HCT116 (cell line): ENCODE measurements at regions not wholly inside any gene's neighbourhood (a gene's known extent, or its start where the extent isn't known, plus 50 kb on each side); places are given as distances from the start of the nearest gene placed in this dataset.

Experiments used
- ATAC-seq: fragments of 200-7000 bp; cut with Tn5 transposase; 2 replicates; pipeline ENCODE4 v1.9.1; 2020; ENCODE audit warnings: mild to moderate bottlenecking, moderate library complexity
- BruUV-seq: library from RNA; stranded (reverse); fragments of 400-500 nt; replicated peaks from 2 replicates; lab custom pipeline; 2021; lab: Mats Ljungman, UMichigan
- CTCF ChIA-PET: fragments of 300-600 bp; sonication (Branson Sonifier 250); formaldehyde crosslinking; loops from one replicate; lab custom pipeline; 2021; ENCODE audit warnings: antibody characterized with exemption; lab: Charles Lee
- POLR2A ChIA-PET: fragments of 300-600, 350-600 bp; sonication (Branson Sonifier 250); formaldehyde crosslinking; loops from one replicate; lab custom pipeline; 2021; ENCODE audit warnings: antibody characterized with exemption; lab: Charles Lee
- RAD21 ChIA-PET, 2 experiments: fragments of 300-600 bp; sonication (Branson Sonifier 250); formaldehyde crosslinking; loops; one replicate each; lab custom pipeline; 2023; ENCODE audit warnings: low total read pairs in 2 of 2; ENCODE audit not compliant: uncharacterized antibody in 2 of 2, unreplicated experiment in 2 of 2, low non-redundant PET in 1 of 2; lab: Charles Lee
- DNase-seq: peaks from one replicate; pipeline ENCODE4 v3.0.0-alpha.2; 2010; ENCODE audit warnings: low read depth, low spot score
- H2AFZ ChIP-seq: fragments of 200-600 bp; shearing (Covaris generic), sonication (generic); 2 replicates; pipeline ENCODE4 v1.6.1; 2017; ENCODE audit warnings: low read depth, mixed run types, mixed read lengths, antibody characterized with exemption, low read length; ENCODE audit not compliant: poor library complexity, severe bottlenecking
- H3K27ac ChIP-seq: 2 replicates; pipeline ENCODE4 v1.5.1; 2012; ENCODE audit warnings: low read depth, low read length
- H3K27me3 ChIP-seq: fragments of 200-600 bp; sonication (generic); 2 replicates; pipeline ENCODE4 v1.6.1; 2016; ENCODE audit warnings: mixed run types, low read length, mixed read lengths; ENCODE audit not compliant: insufficient read depth
- H3K36me3 ChIP-seq, 2 experiments: fragments of 200-500 bp in 1 of 2; fragments of 200-600 bp in 1 of 2; sonication (Bioruptor generic) in 1 of 2; sonication (generic) in 1 of 2; 2 replicates each; pipeline versions ENCODE4 v1.5.1 to v1.6.1; 2014 to 2016; ENCODE audit warnings: low read length in 2 of 2, inconsistent platforms in 1 of 2, mixed read lengths in 1 of 2, mixed run types in 1 of 2; ENCODE audit not compliant: insufficient read depth in 2 of 2, control insufficient read depth in 1 of 2
- H3K4me1 ChIP-seq, 2 experiments: fragments of 200-600 bp in 1 of 2; sonication (generic) in 1 of 2; 2 replicates each; pipeline versions ENCODE4 v1.5.1 to v1.6.1; 2012 to 2017; ENCODE audit warnings: low read length in 2 of 2, inconsistent platforms in 1 of 2, mild to moderate bottlenecking in 1 of 2, mixed read lengths in 1 of 2, mixed run types in 1 of 2, moderate library complexity in 1 of 2; ENCODE audit not compliant: insufficient read depth in 2 of 2, control insufficient read depth in 1 of 2
- H3K4me2 ChIP-seq: fragments of 200-600 bp; sonication (generic); 2 replicates; pipeline ENCODE4 v1.6.1; 2017; ENCODE audit warnings: mixed run types, low read length, mixed read lengths
- H3K4me3 ChIP-seq, 2 experiments: fragments of 200-600 bp in 1 of 2; sonication (generic) in 1 of 2; replicated peaks in 1 of 2; 2 replicates each; pipeline ENCODE4 v1.5.1; 2011 to 2016; ENCODE audit warnings: low read length in 2 of 2, control low read depth in 1 of 2, low read depth in 1 of 2, mild to moderate bottlenecking in 1 of 2, mixed read lengths in 1 of 2, mixed run types in 1 of 2
- H3K79me2 ChIP-seq: fragments of 200-600 bp; sonication (generic); 2 replicates; pipeline ENCODE4 v1.6.1; 2017; ENCODE audit warnings: mild to moderate bottlenecking, mixed run types, low read length, moderate library complexity, mixed read lengths; ENCODE audit not compliant: insufficient read depth
- H3K9ac ChIP-seq: fragments of 200-600 bp; sonication (generic); 2 replicates; pipeline ENCODE4 v1.6.1; 2016; ENCODE audit warnings: low read length, mixed read lengths
- H3K9me2 ChIP-seq: fragments of 200-600 bp; sonication (generic), shearing (Covaris generic); 2 replicates; pipeline ENCODE4 v1.6.1; 2017; ENCODE audit warnings: mixed run types, mild to moderate bottlenecking, moderate library complexity; ENCODE audit not compliant: insufficient read depth
- H3K9me3 ChIP-seq, 2 experiments: fragments of 200-500 bp in 1 of 2; fragments of 200-600 bp in 1 of 2; sonication (Bioruptor generic) in 1 of 2; sonication (generic) in 1 of 2; 2 replicates each; pipeline ENCODE4 v1.6.1; 2014 to 2017; ENCODE audit warnings: low read length in 2 of 2, mixed read lengths in 2 of 2, inconsistent platforms in 1 of 2, low read depth in 1 of 2, mild to moderate bottlenecking in 1 of 2, mixed run types in 1 of 2, moderate library complexity in 1 of 2; ENCODE audit not compliant: control insufficient read depth in 1 of 2, insufficient read depth in 1 of 2
- H4K20me1 ChIP-seq: fragments of 200-600 bp; sonication (generic), shearing (Covaris generic); 2 replicates; pipeline ENCODE4 v1.6.1; 2017; ENCODE audit warnings: mixed run types, mild to moderate bottlenecking, moderate library complexity; ENCODE audit not compliant: insufficient read depth
- CTCF ChIP-seq, 3 experiments: fragments of 200-600 bp in 1 of 3; sonication (generic) in 1 of 3; IDR thresholded peaks in 2 of 3; conservative IDR thresholded peaks in 1 of 3; 2 replicates each; pipeline ENCODE4 v1.5.1; 2012 to 2017; ENCODE audit warnings: low read depth in 2 of 3, low read length in 2 of 3, antibody characterized with exemption in 1 of 3, borderline replicate concordance in 1 of 3, control low read depth in 1 of 3, mild to moderate bottlenecking in 1 of 3, mixed read lengths in 1 of 3, mixed run types in 1 of 3, moderate library complexity in 1 of 3; ENCODE audit not compliant: insufficient read depth in 1 of 3
- ELF1 ChIP-seq: IDR thresholded peaks from 2 replicates; pipeline ENCODE4 v1.6.1; 2012; ENCODE audit warnings: low read depth, borderline replicate concordance
- EZH2phosphoT487 ChIP-seq: fragments of 200-600 bp; IDR thresholded peaks from 2 replicates; pipeline ENCODE4 v1.6.1; 2018; ENCODE audit warnings: antibody characterized with exemption, borderline replicate concordance
- JUND ChIP-seq: IDR thresholded peaks from 2 replicates; pipeline ENCODE4 v1.6.1; 2012
- POLR2A ChIP-seq: IDR thresholded peaks from 2 replicates; pipeline ENCODE4 v1.7.0; 2011; ENCODE audit warnings: borderline replicate concordance; ENCODE audit not compliant: insufficient read depth, insufficient read length; ENCODE audit errors: extremely low read depth
- RAD21 ChIP-seq: IDR thresholded peaks from 2 replicates; pipeline ENCODE4 v1.6.1; 2012; ENCODE audit warnings: low read depth, mild to moderate bottlenecking
- SRF ChIP-seq: IDR thresholded peaks from 2 replicates; pipeline ENCODE4 v1.6.1; 2012; ENCODE audit warnings: low read depth
- TCF7L2 ChIP-seq: IDR thresholded peaks from 2 replicates; pipeline ENCODE4 v1.7.0; 2011; ENCODE audit warnings: borderline replicate concordance, inconsistent platforms; ENCODE audit not compliant: insufficient read depth, insufficient read length; ENCODE audit errors: extremely low read depth
- intact Hi-C: fragments of 100-400 bp; cut with micrococcal nuclease; formaldehyde crosslinking; loops from 2 replicates; pipeline ENCODE4 v1.10.0; 2022

GRCh38 chr5:171706736-171707441 lies 78.7 kb upstream of the SMIM23 start (continued):
- TF ChIP-seq CTCF (IDR thresholded peaks at IDR 0.05 in 2 of 3, conservative IDR thresholded peaks at IDR 0.05 in 1 of 3; ENCODE audit: borderline replicate concordance in 1 of 3, insufficient read depth in 1 of 3, low read depth in 2 of 3, low read length in 2 of 3) = no peak

- H3K9me3 ChIP-seq = no peaks in the 10 kb centered on the region
- no peaks in the 10 kb centered on the region; the same call in 1 of the 2 replicates for H3K27me3 ChIP-seq
- H3K4me3 ChIP-seq = no peak overlapping the region
- no TSS peak for BruUV-seq
- CTCF ChIA-PET = no interaction called here
- POLR2A ChIA-PET = no interaction called here
- no peak for DNase-seq
- no peak for ATAC-seq
- no peak overlapping the region for H3K4me2 ChIP-seq
- no peaks in the 10 kb centered on the region for H3K9me2 ChIP-seq
- TF ChIP-seq CTCF (IDR thresholded peaks at IDR 0.05 in 2 of 3, conservative IDR thresholded peaks at IDR 0.05 in 1 of 3; ENCODE audit: borderline replicate concordance in 1 of 3, insufficient read depth in 1 of 3, low read depth in 2 of 3, low read length in 2 of 3) (no peak), ELF1 (no peak), EZH2phosphoT487 (no peak), TCF7L2 (no peak), SRF (no peak), POLR2A (no peak), JUND (no peak), RAD21 (no peak)
- TF ChIP-seq, all 23 proteins: peak for 0
- intact Hi-C loops = no loop called here
- H3K36me3 ChIP-seq = no peaks in the 10 kb centered on the region
- H3K27ac ChIP-seq = no peak overlapping the region
- no peak overlapping the region for H2AFZ ChIP-seq
- H3K4me1 ChIP-seq = no peaks in the 10 kb centered on the region
- H4K20me1 ChIP-seq = no peaks in the 10 kb centered on the region
- no peak overlapping the region for H3K9ac ChIP-seq
- RAD21 ChIA-PET = no interaction called here
- H3K79me2 ChIP-seq = no peaks in the 10 kb centered on the region
These were observed 78.2 kb upstream of the SMIM23 start for GRCh38 chr5:171707442-171707792.
